ENCODE measurements at regions not wholly inside any gene's neighbourhood (a gene's known extent, or its start where the extent isn't known, plus 50 kb on each side); places are given as distances from the start of the nearest gene placed in this dataset.
"Not testable (repeated sequence)": the region's sequence is repeated elsewhere in the genome, so short reads cannot be mapped to it uniquely, and the experiment has no call there.

DNA sequence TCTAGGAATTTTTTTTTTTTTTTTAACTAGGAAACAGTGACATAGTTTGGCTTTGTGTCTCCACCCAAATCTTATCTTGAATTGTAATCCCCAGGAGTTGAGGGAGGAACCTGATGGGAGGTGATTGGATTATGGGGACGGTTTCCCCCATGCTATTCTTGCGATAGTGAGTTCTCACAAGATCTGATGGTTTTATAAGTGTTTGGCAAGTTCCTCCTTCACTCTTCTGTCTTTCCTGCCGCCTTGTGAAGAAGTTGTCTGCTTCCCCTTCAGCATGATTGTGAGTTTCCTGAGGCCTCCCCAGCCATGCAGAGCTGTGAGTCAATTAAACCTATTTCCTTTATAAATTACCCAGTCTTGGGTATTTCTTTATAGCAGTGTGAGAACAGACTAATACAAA is 152.2 kb upstream of the CACNA2D1 start:
- TF ChIP-seq SP1 (IDR thresholded peaks at IDR 0.05; ENCODE audit: low read depth) = not testable (repeated sequence)
- TF ChIP-seq, protein P1, sequence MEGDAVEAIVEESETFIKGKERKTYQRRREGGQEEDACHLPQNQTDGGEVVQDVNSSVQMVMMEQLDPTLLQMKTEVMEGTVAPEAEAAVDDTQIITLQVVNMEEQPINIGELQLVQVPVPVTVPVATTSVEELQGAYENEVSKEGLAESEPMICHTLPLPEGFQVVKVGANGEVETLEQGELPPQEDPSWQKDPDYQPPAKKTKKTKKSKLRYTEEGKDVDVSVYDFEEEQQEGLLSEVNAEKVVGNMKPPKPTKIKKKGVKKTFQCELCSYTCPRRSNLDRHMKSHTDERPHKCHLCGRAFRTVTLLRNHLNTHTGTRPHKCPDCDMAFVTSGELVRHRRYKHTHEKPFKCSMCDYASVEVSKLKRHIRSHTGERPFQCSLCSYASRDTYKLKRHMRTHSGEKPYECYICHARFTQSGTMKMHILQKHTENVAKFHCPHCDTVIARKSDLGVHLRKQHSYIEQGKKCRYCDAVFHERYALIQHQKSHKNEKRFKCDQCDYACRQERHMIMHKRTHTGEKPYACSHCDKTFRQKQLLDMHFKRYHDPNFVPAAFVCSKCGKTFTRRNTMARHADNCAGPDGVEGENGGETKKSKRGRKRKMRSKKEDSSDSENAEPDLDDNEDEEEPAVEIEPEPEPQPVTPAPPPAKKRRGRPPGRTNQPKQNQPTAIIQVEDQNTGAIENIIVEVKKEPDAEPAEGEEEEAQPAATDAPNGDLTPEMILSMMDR (IDR thresholded peaks at IDR 0.05 in 2 of 3, conservative IDR thresholded peaks at IDR 0.05 in 1 of 3; ENCODE audit: borderline replicate concordance in 1 of 3, insufficient read depth in 1 of 3, low read depth in 2 of 3, low read length in 2 of 3) = not testable (repeated sequence)
